ENCODE measurements at regions not wholly inside any gene's neighbourhood (a gene's known extent, or its start where the extent isn't known, plus 50 kb on each side); places are given as distances from the start of the nearest gene placed in this dataset.
A peak's percentile ranks its signal among the peaks of the same experiment; 100 is the strongest.
"Not testable (repeated sequence)": the region's sequence is repeated elsewhere in the genome, so short reads cannot be mapped to it uniquely, and the experiment has no call there.

GRCh38 chr6:164749221-164750064 lies 560.0 kb downstream of the C6orf118 start:
- DNase-seq = peak; percentile 56
- TF ChIP-seq, protein P1, sequence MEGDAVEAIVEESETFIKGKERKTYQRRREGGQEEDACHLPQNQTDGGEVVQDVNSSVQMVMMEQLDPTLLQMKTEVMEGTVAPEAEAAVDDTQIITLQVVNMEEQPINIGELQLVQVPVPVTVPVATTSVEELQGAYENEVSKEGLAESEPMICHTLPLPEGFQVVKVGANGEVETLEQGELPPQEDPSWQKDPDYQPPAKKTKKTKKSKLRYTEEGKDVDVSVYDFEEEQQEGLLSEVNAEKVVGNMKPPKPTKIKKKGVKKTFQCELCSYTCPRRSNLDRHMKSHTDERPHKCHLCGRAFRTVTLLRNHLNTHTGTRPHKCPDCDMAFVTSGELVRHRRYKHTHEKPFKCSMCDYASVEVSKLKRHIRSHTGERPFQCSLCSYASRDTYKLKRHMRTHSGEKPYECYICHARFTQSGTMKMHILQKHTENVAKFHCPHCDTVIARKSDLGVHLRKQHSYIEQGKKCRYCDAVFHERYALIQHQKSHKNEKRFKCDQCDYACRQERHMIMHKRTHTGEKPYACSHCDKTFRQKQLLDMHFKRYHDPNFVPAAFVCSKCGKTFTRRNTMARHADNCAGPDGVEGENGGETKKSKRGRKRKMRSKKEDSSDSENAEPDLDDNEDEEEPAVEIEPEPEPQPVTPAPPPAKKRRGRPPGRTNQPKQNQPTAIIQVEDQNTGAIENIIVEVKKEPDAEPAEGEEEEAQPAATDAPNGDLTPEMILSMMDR (IDR thresholded peaks at IDR 0.05; ENCODE audit: low read depth, low read length) = no peak
- H3K4me1 ChIP-seq = 0 out of 2 replicates have a peak, but pooled peaks cover 6% of the 10 kb centered on the region
- no peaks in the 10 kb centered on the region for H3K36me3 ChIP-seq
- no peaks in the 10 kb centered on the region for H3K27me3 ChIP-seq
- H3K4me3 ChIP-seq (ENCODE audit: low read depth, low read length) = peak overlapping the region; percentile 29
- H3K9me3 ChIP-seq = no peaks in the 10 kb centered on the region

- Histone ChIP-seq H3K27me3 (no peaks in the 10 kb centered on the region), H3K4me3 (ENCODE audit: low read depth, low read length) (no peak overlapping the region), H3K9me3 (no peaks in the 10 kb centered on the region), H3K36me3 (no peaks in the 10 kb centered on the region), H3K4me1 (0 out of 2 replicates have a peak, but pooled peaks cover 1% of the 10 kb centered on the region)
- TF ChIP-seq, protein P1 (IDR thresholded peaks at IDR 0.05; ENCODE audit: low read depth, low read length) = no peak
- DNase-seq = no peak
These were observed 565.1 kb downstream of the C6orf118 start for GRCh38 chr6:164744301-164744700.

DNA sequence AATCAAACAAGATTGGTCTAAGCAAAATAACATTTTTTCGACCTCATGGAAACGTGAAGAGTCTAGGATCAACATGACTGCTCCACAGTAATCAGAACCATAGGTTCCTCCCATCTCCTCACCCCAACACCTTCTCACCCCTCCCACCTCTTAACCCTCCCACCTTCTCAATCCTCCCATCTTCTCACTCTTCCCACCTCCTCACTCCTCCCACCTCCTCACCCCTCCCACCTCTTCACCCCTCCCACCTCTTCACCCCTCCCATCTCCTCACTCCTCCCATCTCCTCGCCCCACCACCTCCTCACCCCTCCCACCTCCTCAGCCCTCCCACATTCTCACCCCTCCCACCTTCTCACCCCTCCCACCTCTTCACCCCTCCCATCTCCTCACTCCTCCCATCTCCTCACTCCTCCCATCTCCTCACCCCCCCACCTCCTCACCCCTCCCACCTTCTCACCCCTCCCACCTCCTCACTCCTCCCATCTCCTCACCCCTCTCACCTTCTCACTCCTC lies 567.4 kb downstream of the C6orf118 start:
- Histone ChIP-seq H3K27me3 (no peaks in the 10 kb centered on the region), H3K9me3 (no peaks in the 10 kb centered on the region), H3K4me3 (ENCODE audit: low read depth, low read length) (no peak overlapping the region), H3K36me3 (no peaks in the 10 kb centered on the region), H3K4me1 (no peaks in the 10 kb centered on the region)
- TF ChIP-seq, protein P1 (IDR thresholded peaks at IDR 0.05; ENCODE audit: low read depth, low read length) = no peak
- DNase-seq = no peak

- H3K4me1 ChIP-seq; H3K27me3 ChIP-seq; DNase-seq; H3K36me3 ChIP-seq; H3K4me3 ChIP-seq (ENCODE audit: low read depth, low read length); H3K9me3 ChIP-seq: not testable (repeated sequence)
These were observed 573.3 kb downstream of the C6orf118 start for GRCh38 chr6:164736090-164736489.

- Histone ChIP-seq H3K4me3 (ENCODE audit: low read depth, low read length) (no peak overlapping the region), H3K9me3 (no peaks in the 10 kb centered on the region), H3K27me3 (no peaks in the 10 kb centered on the region), H3K36me3 (no peaks in the 10 kb centered on the region), H3K4me1 (peaks cover 8% of the 10 kb centered on the region)
- no peak for DNase-seq
- TF ChIP-seq, protein P1 (IDR thresholded peaks at IDR 0.05; ENCODE audit: low read depth, low read length) = no peak
These were observed 577.9 kb downstream of the C6orf118 start for GRCh38 chr6:164731539-164731938.

DNA sequence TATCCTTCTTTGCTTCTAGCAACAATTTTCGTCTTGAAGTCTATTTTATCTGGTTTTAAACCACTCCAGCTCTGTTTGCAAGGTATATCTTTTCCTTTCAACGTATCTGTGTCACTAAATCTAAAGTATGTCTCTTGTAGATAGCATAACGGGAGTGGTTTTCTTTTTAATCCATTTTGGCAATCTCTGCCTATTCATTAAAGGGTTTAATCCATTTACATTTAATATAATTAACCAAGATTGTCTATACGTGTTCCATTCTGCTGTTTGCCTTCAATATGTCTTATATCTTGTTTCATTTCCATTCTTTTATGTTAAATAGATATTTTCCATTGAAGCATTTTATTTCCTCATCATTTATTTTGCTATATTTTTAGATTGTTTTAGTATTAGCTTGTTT lies 587.9 kb downstream of the C6orf118 start:
- Histone ChIP-seq H3K4me1 (no peaks in the 10 kb centered on the region), H3K36me3 (no peaks in the 10 kb centered on the region), H3K4me3 (ENCODE audit: low read depth, low read length) (no peak overlapping the region), H3K27me3 (no peaks in the 10 kb centered on the region; the same call in 1 of the 2 replicates), H3K9me3 (no peaks in the 10 kb centered on the region)
- TF ChIP-seq, protein P1 (IDR thresholded peaks at IDR 0.05; ENCODE audit: low read depth, low read length) = no peak
- DNase-seq = no peak
